ENCODE measurements at regions not wholly inside any gene's neighbourhood (a gene's known extent, or its start where the extent isn't known, plus 50 kb on each side); places are given as distances from the start of the nearest gene placed in this dataset.

DNA sequence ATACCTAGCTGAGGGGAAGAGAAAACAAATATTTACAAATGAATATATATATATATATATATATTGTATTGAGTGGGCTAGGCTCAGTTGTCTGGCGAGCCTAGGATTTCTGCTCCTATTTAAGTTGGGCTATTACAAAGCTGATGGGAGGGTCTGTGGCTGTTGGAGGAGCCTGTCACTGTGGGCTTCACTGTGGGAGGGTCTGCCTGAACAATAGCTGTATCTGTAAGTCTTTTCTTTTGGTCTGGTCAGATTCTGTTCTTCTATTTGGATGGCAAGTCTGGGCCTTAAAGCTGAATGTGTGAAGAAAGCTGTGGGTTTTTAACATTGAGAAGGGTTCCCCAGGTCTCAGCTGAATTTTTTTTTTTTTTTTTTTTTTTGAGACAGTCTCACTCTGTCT lies 220.6 kb upstream of the LYZL1 start:
- TF ChIP-seq CTCF (IDR thresholded peaks at IDR 0.05; ENCODE audit: insufficient read depth, low read depth, low read length) (no peak), EZH2 (IDR thresholded peaks at IDR 0.05; ENCODE audit: insufficient read depth, low read length) (no peak)
